ENCODE measurements at regions not wholly inside any gene's neighbourhood (a gene's known extent, or its start where the extent isn't known, plus 50 kb on each side); places are given as distances from the start of the nearest gene placed in this dataset.

- TF ChIP-seq EZH2 (IDR thresholded peaks at IDR 0.05; ENCODE audit: insufficient read depth, poor library complexity, severe bottlenecking) (no peak), EZH2phosphoT487 (IDR thresholded peaks at IDR 0.05; ENCODE audit: insufficient read depth, low read depth) (no peak)
Observed at GRCh38 chr4:130210864-130211263, 1114.9 kb downstream of the C4orf33 start.

Measured in GM23248 (cell line).